GM12878 (cell line): ENCODE measurements at regions not wholly inside any gene's neighbourhood (a gene's known extent, or its start where the extent isn't known, plus 50 kb on each side); places are given as distances from the start of the nearest gene placed in this dataset.

Experiments
- ATAC-seq: fragments of 200-7000 bp; cut with Tn5 transposase; 3 replicates; pipeline ENCODE4 v1.9.1; 2020; ENCODE audit warnings: mild to moderate bottlenecking, moderate library complexity
- BruUV-seq: library from RNA; stranded (reverse); fragments of 400-500 nt; replicated peaks from 2 replicates; lab custom pipeline; 2021; lab: Mats Ljungman, UMichigan
- CTCF ChIA-PET: fragments of 300-600 bp; sonication (Branson Sonifier 250); formaldehyde crosslinking; extraction: SDS; loops from one replicate; lab custom pipeline; 2021; ENCODE audit warnings: inconsistent platforms; lab: Yijun Ruan, JAX
- POLR2A ChIA-PET: fragments of 350-600 bp; formaldehyde crosslinking; extraction: SDS; loops from one replicate; lab custom pipeline; 2021; ENCODE audit warnings: inconsistent platforms; lab: Charles Lee
- RAD21 ChIA-PET: fragments of 300-600 bp; sonication (Branson Sonifier 250); formaldehyde crosslinking; loops from one replicate; lab custom pipeline; 2023; ENCODE audit warnings: antibody characterized with exemption; ENCODE audit not compliant: unreplicated experiment; lab: Charles Lee
- SMC1A ChIA-PET: fragments of 300-600 bp; sonication (Branson Sonifier 250); formaldehyde crosslinking; loops from one replicate; lab custom pipeline; 2023; ENCODE audit not compliant: unreplicated experiment, uncharacterized antibody; lab: Charles Lee
- DNase-seq: peaks from one replicate; pipeline ENCODE4 v3.0.0-alpha.2; 2011; ENCODE audit warnings: low read depth, low spot score
- FAIRE-seq: peaks from 3 replicates; lab custom pipeline; 2011; peaks lifted over from hg19 to GRCh38; lab: Jason Lieb, UNC
- H2AFZ ChIP-seq: 2 replicates; pipeline ENCODE4 v1.6.0; 2011; ENCODE audit warnings: low read depth, low read length, control low read depth; ENCODE audit not compliant: control insufficient read depth
- H3K27ac ChIP-seq: 2 replicates; pipeline ENCODE4 v1.5.1; 2011; ENCODE audit warnings: control low read depth; ENCODE audit not compliant: control insufficient read depth, insufficient read depth
- H3K27me3 ChIP-seq, 2 experiments: replicated peaks in 1 of 2; 2 replicates each; pipeline versions ENCODE4 v1.6.0 to v1.6.1; 2011; ENCODE audit warnings: low read length in 1 of 2; ENCODE audit not compliant: control insufficient read depth in 2 of 2, insufficient read depth in 2 of 2
- H3K36me3 ChIP-seq, 2 experiments: 2 replicates each; pipeline ENCODE4 v1.5.1; 2011; ENCODE audit warnings: low read length in 1 of 2; ENCODE audit not compliant: control insufficient read depth in 2 of 2, insufficient read depth in 2 of 2
- H3K4me1 ChIP-seq: 2 replicates; pipeline ENCODE4 v1.6.1; 2011; ENCODE audit warnings: mild to moderate bottlenecking, low read length, moderate library complexity, mixed read lengths; ENCODE audit not compliant: control insufficient read depth, insufficient read depth
- H3K4me2 ChIP-seq: 2 replicates; pipeline ENCODE4 v1.6.0; 2011; ENCODE audit warnings: control low read depth; ENCODE audit not compliant: control insufficient read depth, insufficient read depth
- H3K4me3 ChIP-seq: fragments of 200-600 bp; sonication (generic); 2 replicates; pipeline ENCODE4 v1.5.1; 2016
- H3K79me2 ChIP-seq: 2 replicates; pipeline ENCODE4 v1.6.0; 2011; ENCODE audit warnings: low read length; ENCODE audit not compliant: control insufficient read depth, insufficient read depth
- H3K9ac ChIP-seq: 2 replicates; pipeline ENCODE4 v1.8.0; 2011; ENCODE audit warnings: low read length, control low read depth, mixed read lengths; ENCODE audit not compliant: control insufficient read depth, insufficient read depth
- H3K9me3 ChIP-seq: replicated peaks from 3 replicates; pipeline ENCODE4 v1.5.1; 2011; ENCODE audit warnings: mild to moderate bottlenecking, low read length; ENCODE audit not compliant: control insufficient read depth, insufficient read depth
- H4K20me1 ChIP-seq: 2 replicates; pipeline ENCODE4 v1.6.0; 2011; ENCODE audit not compliant: control insufficient read depth, insufficient read depth
- ATF7 ChIP-seq: fragments of 450-650 bp; IDR thresholded peaks from 2 replicates; pipeline ENCODE4 v1.6.1; 2016; ENCODE audit warnings: low read depth, mild to moderate bottlenecking
- CHD2 ChIP-seq: IDR thresholded peaks from 2 replicates; pipeline ENCODE4 v1.6.1; 2011; ENCODE audit warnings: low read depth, low read length, improper control_type of control experiment, borderline replicate concordance
- CREM ChIP-seq: IDR thresholded peaks from 2 replicates; pipeline ENCODE4 v1.6.1; 2014; ENCODE audit warnings: antibody characterized with exemption, low read depth
- ESRRA ChIP-seq: IDR thresholded peaks from 2 replicates; pipeline ENCODE4 v1.6.1; 2012; ENCODE audit warnings: mild to moderate bottlenecking, low read length, improper control_type of control experiment
- ETV6 ChIP-seq, 2 experiments: fragments of 450-650 bp in 1 of 2; IDR thresholded peaks in 1 of 2; conservative IDR thresholded peaks in 1 of 2; 2 replicates each; pipeline ENCODE4 v1.6.1; 2014; ENCODE audit warnings: antibody characterized with exemption in 1 of 2, borderline replicate concordance in 1 of 2, low read depth in 1 of 2, mild to moderate bottlenecking in 1 of 2, moderate library complexity in 1 of 2
- KLF5 ChIP-seq: fragments of 450-650 bp; IDR thresholded peaks from 2 replicates; pipeline ENCODE4 v1.6.1; 2014; ENCODE audit warnings: mild to moderate bottlenecking; ENCODE audit not compliant: partially characterized antibody
- POLR2A ChIP-seq: IDR thresholded peaks from 2 replicates; pipeline ENCODE4 v1.6.1; 2011; ENCODE audit warnings: low read depth, mild to moderate bottlenecking, low read length
- RB1 ChIP-seq: fragments of 450-650 bp; formaldehyde crosslinking; IDR thresholded peaks from 2 replicates; pipeline ENCODE4 v1.6.1; 2017; ENCODE audit warnings: mild to moderate bottlenecking, borderline replicate concordance
- RUNX3 ChIP-seq: IDR thresholded peaks from 2 replicates; pipeline ENCODE4 v1.6.1; 2012; ENCODE audit warnings: low read length, inconsistent platforms
- SMARCA5 ChIP-seq: fragments of 450-650 bp; IDR thresholded peaks from 2 replicates; pipeline ENCODE4 v1.6.1; 2017; ENCODE audit warnings: mild to moderate bottlenecking
- WGBS: methylation state at CpG from one replicate; pipeline ENCODE4 v1.1.6; 2016; ENCODE audit warnings: low lambda C conversion rate; ENCODE audit not compliant: insufficient replicate concordance, insufficient coverage; ENCODE audit errors: missing lambda C conversion rate; 5-methylcytosine and 5-hydroxymethylcytosine counted together
- in situ Hi-C: fragments of 300-500 bp; cut with MboI; formaldehyde crosslinking; loops from 9 replicates; pipeline ENCODE4 v1.14.3; 2018; ENCODE audit warnings: mixed read lengths
- intact Hi-C: fragments of 100-400 bp; cut with micrococcal nuclease; formaldehyde crosslinking; loops from one replicate; pipeline ENCODE4 v1.14.2; 2022; ENCODE audit not compliant: unreplicated experiment
- TF ChIP-seq, protein P1 (sequence below): IDR thresholded peaks from 2 replicates; pipeline ENCODE4 v1.6.1; 2012; ENCODE audit warnings: mild to moderate bottlenecking, low read depth, low read length
- TF ChIP-seq, protein P2 (sequence below): fragments of 150-350 bp; IDR thresholded peaks from 2 replicates; pipeline ENCODE4 v1.6.1; 2016; ENCODE audit warnings: low read depth, low read length

DNA sequence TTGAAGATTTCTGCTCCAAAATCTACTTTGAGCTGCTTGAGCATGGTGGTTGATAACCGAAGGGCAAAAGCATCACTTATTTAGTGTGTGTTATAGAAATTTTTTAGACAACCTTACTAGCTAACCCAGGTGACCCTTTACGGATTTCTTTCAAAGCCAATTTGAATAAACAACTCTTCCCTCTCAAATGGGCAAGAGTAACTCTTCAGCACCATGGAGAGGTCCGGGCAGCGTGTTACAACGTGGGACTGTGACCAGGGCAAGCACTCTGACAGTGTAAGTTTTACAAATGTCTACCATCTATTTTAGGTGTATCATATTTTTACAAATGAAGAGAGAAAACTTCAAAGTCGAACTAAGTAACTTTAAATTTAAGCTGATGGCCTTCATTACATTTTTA, 471.8 kb downstream of the MFSD1 start:
- ChIA-PET POLR2A (no interaction called here), CTCF (interaction anchor here (1.9 kb wide), 1 partner anchor 13 kb away, joined by 10 read pairs; no protein-coding TSS in a partner anchor), SMC1A (no interaction called here), RAD21 (no interaction called here)
- H2AFZ ChIP-seq: no peak overlapping the region
- no TSS peak for BruUV-seq
- no peak overlapping the region for H3K9ac ChIP-seq
- 0 out of 3 replicates have a peak, but pooled peaks have one; percentile 31 for ATAC-seq
- no peaks in the 10 kb centered on the region for H3K9me3 ChIP-seq
- H3K4me3 ChIP-seq: no peak overlapping the region
- no peaks in the 10 kb centered on the region for H4K20me1 ChIP-seq
- no peak for DNase-seq
- no peak overlapping the region for H3K4me2 ChIP-seq
- TF ChIP-seq CHD2 (no peak), CREM (no peak; the same call in 1 of the 2 replicates)
- TF ChIP-seq, protein P1, sequence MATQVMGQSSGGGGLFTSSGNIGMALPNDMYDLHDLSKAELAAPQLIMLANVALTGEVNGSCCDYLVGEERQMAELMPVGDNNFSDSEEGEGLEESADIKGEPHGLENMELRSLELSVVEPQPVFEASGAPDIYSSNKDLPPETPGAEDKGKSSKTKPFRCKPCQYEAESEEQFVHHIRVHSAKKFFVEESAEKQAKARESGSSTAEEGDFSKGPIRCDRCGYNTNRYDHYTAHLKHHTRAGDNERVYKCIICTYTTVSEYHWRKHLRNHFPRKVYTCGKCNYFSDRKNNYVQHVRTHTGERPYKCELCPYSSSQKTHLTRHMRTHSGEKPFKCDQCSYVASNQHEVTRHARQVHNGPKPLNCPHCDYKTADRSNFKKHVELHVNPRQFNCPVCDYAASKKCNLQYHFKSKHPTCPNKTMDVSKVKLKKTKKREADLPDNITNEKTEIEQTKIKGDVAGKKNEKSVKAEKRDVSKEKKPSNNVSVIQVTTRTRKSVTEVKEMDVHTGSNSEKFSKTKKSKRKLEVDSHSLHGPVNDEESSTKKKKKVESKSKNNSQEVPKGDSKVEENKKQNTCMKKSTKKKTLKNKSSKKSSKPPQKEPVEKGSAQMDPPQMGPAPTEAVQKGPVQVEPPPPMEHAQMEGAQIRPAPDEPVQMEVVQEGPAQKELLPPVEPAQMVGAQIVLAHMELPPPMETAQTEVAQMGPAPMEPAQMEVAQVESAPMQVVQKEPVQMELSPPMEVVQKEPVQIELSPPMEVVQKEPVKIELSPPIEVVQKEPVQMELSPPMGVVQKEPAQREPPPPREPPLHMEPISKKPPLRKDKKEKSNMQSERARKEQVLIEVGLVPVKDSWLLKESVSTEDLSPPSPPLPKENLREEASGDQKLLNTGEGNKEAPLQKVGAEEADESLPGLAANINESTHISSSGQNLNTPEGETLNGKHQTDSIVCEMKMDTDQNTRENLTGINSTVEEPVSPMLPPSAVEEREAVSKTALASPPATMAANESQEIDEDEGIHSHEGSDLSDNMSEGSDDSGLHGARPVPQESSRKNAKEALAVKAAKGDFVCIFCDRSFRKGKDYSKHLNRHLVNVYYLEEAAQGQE: peak; percentile 92
- no peaks in the 10 kb centered on the region for H3K79me2 ChIP-seq
- no peak for FAIRE-seq
- no peaks in the 10 kb centered on the region for H3K27me3 ChIP-seq
- no peaks in the 10 kb centered on the region for H3K36me3 ChIP-seq
- no peak overlapping the region for H3K27ac ChIP-seq
- intact Hi-C loops (no loop called here), in situ Hi-C loops (loop anchor here (5.0 kb wide), 1 partner anchor 534 kb away; no protein-coding TSS in a partner anchor)
- WGBS: 21% methylated on average over 6 of the region's 6 CpGs
- H3K4me1 ChIP-seq: no peaks in the 10 kb centered on the region

DNA sequence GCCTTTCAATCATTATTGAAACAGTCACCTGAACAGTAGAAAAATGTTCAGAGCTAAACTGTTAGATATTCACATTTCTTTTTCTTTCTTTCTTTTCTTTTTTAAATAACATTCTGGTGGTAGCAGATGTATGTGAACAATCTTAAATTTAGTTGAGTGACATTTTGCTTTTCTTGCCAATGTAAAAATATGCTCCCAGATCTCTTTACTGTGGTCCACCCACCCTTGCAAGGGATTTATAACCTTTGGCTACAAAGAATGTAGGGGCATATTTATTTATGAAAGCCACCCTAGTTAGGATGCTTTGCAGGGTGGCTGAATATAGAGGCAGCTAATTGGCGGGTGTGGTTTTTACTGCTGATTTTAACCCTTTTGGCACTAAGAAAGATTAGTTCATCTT, 473.9 kb downstream of the MFSD1 start:
- no peak overlapping the region for H3K4me3 ChIP-seq
- ChIA-PET RAD21 (no interaction called here), CTCF (interaction anchor here (3.1 kb wide), 1 partner anchor 10 kb away, joined by 10 read pairs; no protein-coding TSS in a partner anchor), POLR2A (no interaction called here), SMC1A (no interaction called here)
- WGBS: 0% methylated on average over 1 of the region's 1 CpG
- in situ Hi-C loops: no loop called here
- H2AFZ ChIP-seq: no peak overlapping the region
- FAIRE-seq: no peak
- no peaks in the 10 kb centered on the region for H3K27me3 ChIP-seq
- no peaks in the 10 kb centered on the region for H3K36me3 ChIP-seq
- no peak overlapping the region for H3K9ac ChIP-seq
- intact Hi-C loops: no loop called here
- ATAC-seq: no peak
- no peak for DNase-seq
- H3K4me1 ChIP-seq: no peaks in the 10 kb centered on the region
- BruUV-seq: no TSS peak
- H3K79me2 ChIP-seq: no peaks in the 10 kb centered on the region
- H4K20me1 ChIP-seq: no peaks in the 10 kb centered on the region
- H3K9me3 ChIP-seq: no peaks in the 10 kb centered on the region
- H3K4me2 ChIP-seq: no peak overlapping the region
- no peak overlapping the region for H3K27ac ChIP-seq
- no peak for TF ChIP-seq KLF5
- no peak for TF ChIP-seq RB1
- no peak for TF ChIP-seq RUNX3
- TF ChIP-seq SMARCA5: no peak
- no peak for TF ChIP-seq ATF7
- TF ChIP-seq, protein P2, sequence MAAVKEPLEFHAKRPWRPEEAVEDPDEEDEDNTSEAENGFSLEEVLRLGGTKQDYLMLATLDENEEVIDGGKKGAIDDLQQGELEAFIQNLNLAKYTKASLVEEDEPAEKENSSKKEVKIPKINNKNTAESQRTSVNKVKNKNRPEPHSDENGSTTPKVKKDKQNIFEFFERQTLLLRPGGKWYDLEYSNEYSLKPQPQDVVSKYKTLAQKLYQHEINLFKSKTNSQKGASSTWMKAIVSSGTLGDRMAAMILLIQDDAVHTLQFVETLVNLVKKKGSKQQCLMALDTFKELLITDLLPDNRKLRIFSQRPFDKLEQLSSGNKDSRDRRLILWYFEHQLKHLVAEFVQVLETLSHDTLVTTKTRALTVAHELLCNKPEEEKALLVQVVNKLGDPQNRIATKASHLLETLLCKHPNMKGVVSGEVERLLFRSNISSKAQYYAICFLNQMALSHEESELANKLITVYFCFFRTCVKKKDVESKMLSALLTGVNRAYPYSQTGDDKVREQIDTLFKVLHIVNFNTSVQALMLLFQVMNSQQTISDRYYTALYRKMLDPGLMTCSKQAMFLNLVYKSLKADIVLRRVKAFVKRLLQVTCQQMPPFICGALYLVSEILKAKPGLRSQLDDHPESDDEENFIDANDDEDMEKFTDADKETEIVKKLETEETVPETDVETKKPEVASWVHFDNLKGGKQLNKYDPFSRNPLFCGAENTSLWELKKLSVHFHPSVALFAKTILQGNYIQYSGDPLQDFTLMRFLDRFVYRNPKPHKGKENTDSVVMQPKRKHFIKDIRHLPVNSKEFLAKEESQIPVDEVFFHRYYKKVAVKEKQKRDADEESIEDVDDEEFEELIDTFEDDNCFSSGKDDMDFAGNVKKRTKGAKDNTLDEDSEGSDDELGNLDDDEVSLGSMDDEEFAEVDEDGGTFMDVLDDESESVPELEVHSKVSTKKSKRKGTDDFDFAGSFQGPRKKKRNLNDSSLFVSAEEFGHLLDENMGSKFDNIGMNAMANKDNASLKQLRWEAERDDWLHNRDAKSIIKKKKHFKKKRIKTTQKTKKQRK: no peak
- TF ChIP-seq ESRRA: no peak
- TF ChIP-seq ETV6 (conservative IDR thresholded peaks at IDR 0.05 in 1 of 2, IDR thresholded peaks at IDR 0.05 in 1 of 2; ENCODE audit: borderline replicate concordance in 1 of 2, low read depth in 1 of 2): no peak
- TF ChIP-seq POLR2A: no peak
